Neuronal stem cell (in vitro differentiated cells): ENCODE measurements at regions not wholly inside any gene's neighbourhood (a gene's known extent, or its start where the extent isn't known, plus 50 kb on each side); places are given as distances from the start of the nearest gene placed in this dataset.

Source experiments
- DNase-seq: peaks from one replicate; pipeline ENCODE4 v3.0.0-alpha.2; 2013; ENCODE audit warnings: low spot score
- H2AFZ ChIP-seq: one replicate; pipeline ENCODE4 v1.6.1; 2013; ENCODE audit warnings: mild to moderate bottlenecking, low read length, inconsistent platforms
- H2AK5ac ChIP-seq: 2 replicates; pipeline ENCODE4 v1.6.1; 2013; ENCODE audit warnings: low read depth, mild to moderate bottlenecking, inconsistent platforms, low read length, moderate library complexity, mixed read lengths
- H2BK120ac ChIP-seq: 2 replicates; pipeline ENCODE4 v1.6.1; 2013; ENCODE audit warnings: low read depth, mild to moderate bottlenecking, inconsistent platforms, low read length, moderate library complexity, mixed read lengths
- H2BK12ac ChIP-seq: one replicate; pipeline ENCODE4 v1.6.1; 2013; ENCODE audit warnings: low read length, inconsistent platforms
- H2BK15ac ChIP-seq: 2 replicates; pipeline ENCODE4 v1.6.1; 2013; ENCODE audit warnings: mild to moderate bottlenecking, low read length, inconsistent platforms, mixed read lengths
- H2BK5ac ChIP-seq: one replicate; pipeline ENCODE4 v1.6.1; 2013; ENCODE audit warnings: inconsistent platforms, mild to moderate bottlenecking, low read length, moderate library complexity
- H3K14ac ChIP-seq: one replicate; pipeline ENCODE4 v1.6.1; 2013; ENCODE audit warnings: low read length, inconsistent platforms
- H3K18ac ChIP-seq: 2 replicates; pipeline ENCODE4 v1.6.1; 2013; ENCODE audit warnings: low read length, inconsistent platforms
- H3K23ac ChIP-seq: 2 replicates; pipeline ENCODE4 v1.6.1; 2013; ENCODE audit warnings: low read depth, mild to moderate bottlenecking, mixed read lengths, low read length, inconsistent platforms; ENCODE audit not compliant: poor library complexity
- H3K27ac ChIP-seq: replicated peaks from 3 replicates; pipeline ENCODE4 v1.5.1; 2013; ENCODE audit warnings: low read length, inconsistent platforms
- H3K27me3 ChIP-seq, 3 experiments: 2 replicates each; pipeline ENCODE4 v1.6.1; 2013; ENCODE audit warnings: low read length in 3 of 3, mild to moderate bottlenecking in 2 of 3, inconsistent platforms in 1 of 3, low read depth in 1 of 3, mixed read lengths in 1 of 3, moderate library complexity in 1 of 3; ENCODE audit not compliant: control insufficient read depth in 3 of 3, insufficient read depth in 3 of 3
- H3K36me3 ChIP-seq, 2 donors: replicated peaks in 1 of 2; 2 replicates each; pipeline ENCODE4 v1.6.1; 2013; ENCODE audit warnings: low read length in 2 of 2; ENCODE audit not compliant: control insufficient read depth in 2 of 2, insufficient read depth in 2 of 2
- H3K4ac ChIP-seq: 2 replicates; pipeline ENCODE4 v1.6.1; 2013; ENCODE audit warnings: inconsistent platforms, mild to moderate bottlenecking, low read length, moderate library complexity
- H3K4me1 ChIP-seq, 2 donors: 1 replicate in 1 of 2; 2 replicates in 1 of 2; pipeline ENCODE4 v1.6.1; 2013; ENCODE audit warnings: low read length in 2 of 2, low read depth in 1 of 2; ENCODE audit not compliant: control insufficient read depth in 2 of 2, insufficient read depth in 1 of 2
- H3K4me2 ChIP-seq: one replicate; pipeline ENCODE4 v1.6.1; 2013; ENCODE audit warnings: mild to moderate bottlenecking, low read length, inconsistent platforms; ENCODE audit not compliant: insufficient read depth, poor library complexity, severe bottlenecking
- H3K4me3 ChIP-seq, 2 donors: 2 replicates each; pipeline ENCODE4 v1.5.1; 2013; ENCODE audit warnings: low read length in 2 of 2, mild to moderate bottlenecking in 2 of 2, inconsistent platforms in 1 of 2, moderate library complexity in 1 of 2
- H3K79me1 ChIP-seq: one replicate; pipeline ENCODE4 v1.6.1; 2013; ENCODE audit warnings: low read depth, mild to moderate bottlenecking, inconsistent platforms, low read length, moderate library complexity
- H3K9ac ChIP-seq: one replicate; pipeline ENCODE4 v1.6.1; 2013; ENCODE audit warnings: mild to moderate bottlenecking, low read depth, low read length, inconsistent platforms; ENCODE audit not compliant: poor library complexity
- H3K9me3 ChIP-seq, 2 donors: replicated peaks in 1 of 2; 2 replicates each; pipeline versions ENCODE3 to v1.6.1; 2013; ENCODE audit warnings: low read length in 2 of 2, mild to moderate bottlenecking in 2 of 2, inconsistent platforms in 1 of 2, low read depth in 1 of 2, mixed read lengths in 1 of 2, moderate library complexity in 1 of 2; ENCODE audit not compliant: control insufficient read depth in 2 of 2, insufficient read depth in 1 of 2
- H4K8ac ChIP-seq: one replicate; pipeline ENCODE4 v1.6.1; 2013; ENCODE audit warnings: low read depth, mild to moderate bottlenecking, inconsistent platforms, low read length, moderate library complexity
- H4K91ac ChIP-seq: one replicate; pipeline ENCODE4 v1.6.1; 2013; ENCODE audit warnings: low read length, low read depth, mild to moderate bottlenecking, inconsistent platforms; ENCODE audit not compliant: poor library complexity
- WGBS, 2 donors: extraction: QIAGEN DNeasy Blood & Tissue Kit; methylation state at CpG; one replicate each; pipeline ENCODE4 v1.1.7; 2013; ENCODE audit warnings: missing lambda C conversion rate in 2 of 2, mixed read lengths in 1 of 2; ENCODE audit not compliant: insufficient read length in 2 of 2, insufficient replicate concordance in 1 of 2; ENCODE audit errors: extremely low coverage in 2 of 2; 5-methylcytosine and 5-hydroxymethylcytosine counted together

GRCh38 chr11:87934182-87934581 lies 241.1 kb downstream of the RAB38 start:
- Histone ChIP-seq H2BK12ac (no peak overlapping the region), H3K4me2 (no peak overlapping the region), H3K14ac (no peak overlapping the region), H3K79me1 (no peaks in the 10 kb centered on the region), H3K27me3 (no peaks in the 10 kb centered on the region), H2AFZ (no peak overlapping the region), H2BK5ac (no peak overlapping the region), H3K36me3 (no peaks in the 10 kb centered on the region), H4K8ac (no peak overlapping the region), H3K23ac (no peak overlapping the region), H2BK120ac (no peak overlapping the region), H3K18ac (no peak overlapping the region), H3K27ac (no peak overlapping the region), H3K9ac (no peak overlapping the region), H3K9me3 (no peaks in the 10 kb centered on the region), H2AK5ac (no peak overlapping the region), H3K4ac (no peak overlapping the region), H3K4me1 (no peaks in the 10 kb centered on the region), H3K4me3 (no peak overlapping the region), H2BK15ac (no peak overlapping the region), H4K91ac (no peak overlapping the region)
- DNase-seq: no peak
- WGBS, 2 donors: no CpG with 5 or more reads among the region's 2 CpGs

DNA sequence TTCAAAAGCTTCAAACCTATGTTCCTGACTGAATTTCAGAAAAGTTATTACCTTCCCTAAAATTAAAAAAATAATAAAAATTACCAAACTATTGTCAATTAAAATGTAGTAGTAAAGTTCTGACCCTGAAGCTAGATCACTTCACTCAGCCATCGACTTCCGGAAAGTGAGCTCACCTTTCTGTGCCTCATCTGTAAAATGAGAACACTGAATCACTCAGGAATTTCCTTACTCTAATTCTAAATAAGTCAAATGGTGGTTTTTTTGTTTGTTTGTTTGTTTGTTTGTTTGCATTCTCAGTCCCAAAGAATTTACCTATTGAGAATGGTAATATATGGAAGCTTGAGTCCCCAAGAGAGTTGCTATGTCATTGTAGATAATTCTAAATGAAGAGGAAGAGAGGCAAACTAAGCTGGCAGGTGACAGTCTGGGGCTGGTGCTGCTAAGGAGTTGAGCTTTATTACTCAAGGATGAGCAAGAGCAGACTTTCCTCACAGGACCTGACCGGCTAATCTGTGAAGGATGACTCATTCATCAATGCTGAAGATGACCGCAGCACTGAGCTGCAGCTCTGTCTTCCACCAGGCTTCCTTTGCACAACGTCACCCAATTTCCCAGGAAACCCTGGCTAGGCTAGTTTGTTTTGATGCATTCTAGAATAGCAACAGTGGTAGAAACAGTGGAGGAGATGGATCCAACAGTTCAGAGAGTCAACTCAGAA lies 248.8 kb downstream of the RAB38 start:
- no peak overlapping the region for H3K4me2 ChIP-seq
- H3K4ac ChIP-seq: no peak overlapping the region
- no peaks in the 10 kb centered on the region for H3K36me3 ChIP-seq
- no peak overlapping the region for H2BK120ac ChIP-seq
- no peak overlapping the region for H3K23ac ChIP-seq
- no peaks in the 10 kb centered on the region for H3K4me1 ChIP-seq
- H4K91ac ChIP-seq: no peak overlapping the region
- H2BK5ac ChIP-seq: no peak overlapping the region
- WGBS, 2 donors: no CpG with 5 or more reads among the region's 5 CpGs
- no peak for DNase-seq
- no peaks in the 10 kb centered on the region for H3K9me3 ChIP-seq
- H3K27ac ChIP-seq: no peak overlapping the region
- H3K18ac ChIP-seq: no peak overlapping the region
- H4K8ac ChIP-seq: no peak overlapping the region
- no peaks in the 10 kb centered on the region for H3K79me1 ChIP-seq
- no peak overlapping the region for H3K9ac ChIP-seq
- no peak overlapping the region for H2BK12ac ChIP-seq
- no peak overlapping the region for H3K14ac ChIP-seq
- no peak overlapping the region for H2AFZ ChIP-seq
- H2BK15ac ChIP-seq: no peak overlapping the region
- H2AK5ac ChIP-seq: no peak overlapping the region
- H3K27me3 ChIP-seq: no peaks in the 10 kb centered on the region
- no peak overlapping the region for H3K4me3 ChIP-seq

DNA sequence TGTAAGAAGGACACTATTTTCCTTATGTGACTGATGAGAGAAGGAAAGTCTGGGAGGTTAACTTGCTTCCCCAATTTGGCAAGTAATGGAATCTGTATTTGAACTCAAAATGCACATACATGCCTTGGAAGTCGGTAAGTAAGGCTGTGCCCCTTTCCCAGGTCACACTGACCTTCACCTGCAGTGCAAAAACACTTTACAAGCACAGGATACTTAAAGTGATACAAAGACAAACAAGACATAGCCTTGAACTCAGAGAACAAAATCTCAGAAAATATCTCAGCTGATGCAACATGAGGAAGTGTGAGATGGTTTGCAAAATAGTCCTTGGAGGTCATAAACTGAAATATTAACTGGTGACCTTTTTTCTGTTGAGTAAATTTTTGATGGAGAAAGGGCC lies 251.1 kb downstream of the RAB38 start:
- Histone ChIP-seq H3K4me1 (no peaks in the 10 kb centered on the region), H3K9ac (no peak overlapping the region), H2BK15ac (no peak overlapping the region), H3K18ac (no peak overlapping the region), H3K4me2 (no peak overlapping the region), H3K14ac (no peak overlapping the region), H3K9me3 (no peaks in the 10 kb centered on the region), H3K27me3 (no peaks in the 10 kb centered on the region), H3K79me1 (no peaks in the 10 kb centered on the region), H3K23ac (no peak overlapping the region), H4K91ac (no peak overlapping the region), H3K4me3 (no peak overlapping the region), H2AK5ac (no peak overlapping the region), H2BK12ac (no peak overlapping the region), H2BK120ac (no peak overlapping the region), H2AFZ (no peak overlapping the region), H3K36me3 (no peaks in the 10 kb centered on the region), H2BK5ac (no peak overlapping the region), H3K4ac (no peak overlapping the region), H4K8ac (no peak overlapping the region), H3K27ac (no peak overlapping the region)
- WGBS, 2 donors: no CpG with 5 or more reads among the region's 1 CpG
- no peak for DNase-seq

- Histone ChIP-seq H2BK5ac (no peak overlapping the region), H3K79me1 (no peaks in the 10 kb centered on the region), H2BK15ac (no peak overlapping the region), H3K4ac (no peak overlapping the region), H3K18ac (no peak overlapping the region), H3K36me3 (no peaks in the 10 kb centered on the region), H3K4me3 (no peak overlapping the region), H2BK120ac (no peak overlapping the region), H2BK12ac (no peak overlapping the region), H3K4me1 (no peaks in the 10 kb centered on the region), H3K9me3 (no peaks in the 10 kb centered on the region), H3K27ac (no peak overlapping the region), H3K27me3 (no peaks in the 10 kb centered on the region), H3K23ac (no peak overlapping the region), H4K91ac (no peak overlapping the region), H2AK5ac (no peak overlapping the region), H4K8ac (no peak overlapping the region), H2AFZ (no peak overlapping the region), H3K9ac (no peak overlapping the region), H3K14ac (no peak overlapping the region), H3K4me2 (no peak overlapping the region)
- no CpG with 5 or more reads among the region's 3 CpGs for WGBS, 2 donors
- no peak for DNase-seq
Observed at GRCh38 chr11:87917111-87917510, 258.1 kb downstream of the RAB38 start.
